Neutrophil (primary cell): ENCODE measurements at regions not wholly inside any gene's neighbourhood (a gene's known extent, or its start where the extent isn't known, plus 50 kb on each side); places are given as distances from the start of the nearest gene placed in this dataset.

ENCODE experiments used
- H3K27ac ChIP-seq: fragments of 200-600 bp; sonication (generic); 2 replicates; pipeline ENCODE4 v1.5.1; 2016; ENCODE audit warnings: mild to moderate bottlenecking, moderate library complexity
- H3K27me3 ChIP-seq: fragments of 200-600 bp; sonication (generic); 2 replicates; pipeline ENCODE4 v1.6.0; 2016; ENCODE audit warnings: mild to moderate bottlenecking
- H3K36me3 ChIP-seq: fragments of 200-600 bp; sonication (generic); 2 replicates; pipeline ENCODE4 v1.5.1; 2017
- H3K4me1 ChIP-seq, 2 experiments: fragments of 200-600 bp in 1 of 2; sonication (generic) in 1 of 2; 1 replicate in 1 of 2; 2 replicates in 1 of 2; pipeline versions ENCODE4 v1.5.1 to v1.6.1; 2013 to 2016; ENCODE audit warnings: low read depth in 1 of 2, low read length in 1 of 2, mild to moderate bottlenecking in 1 of 2, moderate library complexity in 1 of 2; ENCODE audit not compliant: control insufficient read depth in 1 of 2, insufficient read depth in 1 of 2
- H3K4me3 ChIP-seq, 2 experiments: fragments of 200-600 bp in 1 of 2; sonication (generic) in 1 of 2; 1 replicate in 1 of 2; 2 replicates in 1 of 2; pipeline ENCODE4 v1.5.1; 2013 to 2016; ENCODE audit warnings: low read depth in 1 of 2, low read length in 1 of 2, mild to moderate bottlenecking in 1 of 2, moderate library complexity in 1 of 2
- H3K9me3 ChIP-seq: fragments of 200-600 bp; sonication (generic); 2 replicates; pipeline ENCODE4 v1.5.1; 2016
- TF ChIP-seq, protein P1 (sequence below): fragments of 200-600 bp; sonication (generic); IDR thresholded peaks from 2 replicates; pipeline ENCODE4 v1.5.1; 2016; ENCODE audit warnings: antibody characterized with exemption

GRCh38 chr15:81899024-81899423 lies 146.8 kb downstream of the MEX3B start:
- TF ChIP-seq, protein P1, sequence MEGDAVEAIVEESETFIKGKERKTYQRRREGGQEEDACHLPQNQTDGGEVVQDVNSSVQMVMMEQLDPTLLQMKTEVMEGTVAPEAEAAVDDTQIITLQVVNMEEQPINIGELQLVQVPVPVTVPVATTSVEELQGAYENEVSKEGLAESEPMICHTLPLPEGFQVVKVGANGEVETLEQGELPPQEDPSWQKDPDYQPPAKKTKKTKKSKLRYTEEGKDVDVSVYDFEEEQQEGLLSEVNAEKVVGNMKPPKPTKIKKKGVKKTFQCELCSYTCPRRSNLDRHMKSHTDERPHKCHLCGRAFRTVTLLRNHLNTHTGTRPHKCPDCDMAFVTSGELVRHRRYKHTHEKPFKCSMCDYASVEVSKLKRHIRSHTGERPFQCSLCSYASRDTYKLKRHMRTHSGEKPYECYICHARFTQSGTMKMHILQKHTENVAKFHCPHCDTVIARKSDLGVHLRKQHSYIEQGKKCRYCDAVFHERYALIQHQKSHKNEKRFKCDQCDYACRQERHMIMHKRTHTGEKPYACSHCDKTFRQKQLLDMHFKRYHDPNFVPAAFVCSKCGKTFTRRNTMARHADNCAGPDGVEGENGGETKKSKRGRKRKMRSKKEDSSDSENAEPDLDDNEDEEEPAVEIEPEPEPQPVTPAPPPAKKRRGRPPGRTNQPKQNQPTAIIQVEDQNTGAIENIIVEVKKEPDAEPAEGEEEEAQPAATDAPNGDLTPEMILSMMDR, result no peak
- Histone ChIP-seq H3K4me3 (no peak overlapping the region), H3K4me1 (no peaks in the 10 kb centered on the region), H3K36me3 (no peaks in the 10 kb centered on the region), H3K9me3 (no peaks in the 10 kb centered on the region), H3K27me3 (no peaks in the 10 kb centered on the region), H3K27ac (no peak overlapping the region)

DNA sequence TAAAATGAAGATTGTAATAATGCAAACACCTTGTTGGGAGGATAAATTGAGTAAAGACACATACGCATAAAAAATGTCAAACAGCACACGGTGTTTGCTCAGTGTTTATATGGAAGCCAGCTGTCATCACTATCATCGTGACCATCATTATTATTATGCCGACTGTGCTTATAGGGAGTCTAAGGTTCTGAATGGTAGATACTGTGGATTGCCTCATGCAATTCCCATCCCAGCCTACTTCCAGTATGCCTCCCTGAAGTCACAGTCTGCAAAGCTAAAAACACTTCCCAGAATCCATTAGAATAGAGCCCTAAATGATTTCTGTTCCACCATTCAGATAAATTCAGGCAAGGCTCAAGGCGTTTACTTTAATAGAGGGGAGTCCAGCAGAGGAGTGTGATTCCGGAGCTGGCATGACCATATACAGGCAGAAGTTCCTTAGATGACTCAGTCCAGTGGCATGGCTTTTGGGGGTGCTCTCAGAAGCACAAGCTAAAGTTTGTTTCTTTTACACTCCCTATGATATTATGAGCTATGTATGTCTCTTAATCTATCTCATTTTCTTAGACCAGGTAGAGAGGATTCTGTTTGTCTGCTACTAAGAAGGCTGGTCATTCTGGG lies 148.7 kb downstream of the MEX3B start:
- no peak overlapping the region for H3K4me3 ChIP-seq
- no peaks in the 10 kb centered on the region for H3K9me3 ChIP-seq

GRCh38 chr15:81896356-81896755 lies 149.5 kb downstream of the MEX3B start:
- H3K4me3 ChIP-seq, result no peak overlapping the region
- H3K27me3 ChIP-seq, result no peaks in the 10 kb centered on the region
- no peaks in the 10 kb centered on the region for H3K36me3 ChIP-seq
- no peaks in the 10 kb centered on the region for H3K4me1 ChIP-seq
- TF ChIP-seq, protein P1, result no peak
- no peak overlapping the region for H3K27ac ChIP-seq
- no peaks in the 10 kb centered on the region for H3K9me3 ChIP-seq

More for the DNA sequence above, 148.7 kb downstream of the MEX3B start:
- TF ChIP-seq, protein P1, result no peak
- Histone ChIP-seq H3K27ac (no peak overlapping the region), H3K4me1 (no peaks in the 10 kb centered on the region), H3K36me3 (no peaks in the 10 kb centered on the region), H3K27me3 (no peaks in the 10 kb centered on the region)

GRCh38 chr15:81895723-81896122 lies 150.1 kb downstream of the MEX3B start:
- H3K36me3 ChIP-seq, result no peaks in the 10 kb centered on the region
- H3K27ac ChIP-seq, result no peak overlapping the region
- no peaks in the 10 kb centered on the region for H3K4me1 ChIP-seq
- H3K9me3 ChIP-seq, result no peaks in the 10 kb centered on the region
- H3K4me3 ChIP-seq, result no peak overlapping the region
- TF ChIP-seq, protein P1, result no peak
- no peaks in the 10 kb centered on the region for H3K27me3 ChIP-seq

DNA sequence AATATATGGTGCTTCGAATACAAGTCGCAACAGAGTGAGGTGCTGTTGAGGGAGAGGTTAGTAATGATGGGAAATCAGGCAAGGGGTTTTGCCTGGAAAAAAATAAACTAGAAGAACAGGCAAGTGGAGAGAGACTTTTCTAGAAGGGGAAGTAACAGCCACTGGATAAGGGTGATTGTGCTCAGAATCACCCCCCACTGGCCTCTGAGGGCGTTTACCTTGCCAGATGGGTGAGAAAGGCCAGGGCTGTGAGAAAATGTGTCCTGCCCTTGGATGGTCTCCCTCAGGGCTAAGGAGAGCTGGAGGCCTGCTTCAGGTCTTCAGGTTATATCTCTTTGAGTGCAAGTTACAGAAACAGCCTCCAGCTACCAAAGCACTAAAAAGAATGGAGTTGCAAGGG lies 151.8 kb downstream of the MEX3B start:
- TF ChIP-seq, protein P1, result no peak
- no peaks in the 10 kb centered on the region for H3K9me3 ChIP-seq
- no peaks in the 10 kb centered on the region for H3K4me1 ChIP-seq
- no peaks in the 10 kb centered on the region for H3K27me3 ChIP-seq
- no peak overlapping the region for H3K27ac ChIP-seq
- H3K36me3 ChIP-seq, result no peaks in the 10 kb centered on the region
- no peak overlapping the region for H3K4me3 ChIP-seq
